HG02610 (cell line): ENCODE measurements at regions not wholly inside any gene's neighbourhood (a gene's known extent, or its start where the extent isn't known, plus 50 kb on each side); places are given as distances from the start of the nearest gene placed in this dataset.

Experiments used
- ATAC-seq: cut with Tn5 transposase; IDR thresholded peaks from one replicate; pipeline ENCODE4 v1.9.1; 2021; ENCODE audit warnings: mild to moderate bottlenecking, moderate library complexity; ENCODE audit not compliant: unreplicated experiment

GRCh38 chr2:15733867-15734673 is 142.4 kb downstream of the DDX1 start:
- ATAC-seq = no peak

DNA sequence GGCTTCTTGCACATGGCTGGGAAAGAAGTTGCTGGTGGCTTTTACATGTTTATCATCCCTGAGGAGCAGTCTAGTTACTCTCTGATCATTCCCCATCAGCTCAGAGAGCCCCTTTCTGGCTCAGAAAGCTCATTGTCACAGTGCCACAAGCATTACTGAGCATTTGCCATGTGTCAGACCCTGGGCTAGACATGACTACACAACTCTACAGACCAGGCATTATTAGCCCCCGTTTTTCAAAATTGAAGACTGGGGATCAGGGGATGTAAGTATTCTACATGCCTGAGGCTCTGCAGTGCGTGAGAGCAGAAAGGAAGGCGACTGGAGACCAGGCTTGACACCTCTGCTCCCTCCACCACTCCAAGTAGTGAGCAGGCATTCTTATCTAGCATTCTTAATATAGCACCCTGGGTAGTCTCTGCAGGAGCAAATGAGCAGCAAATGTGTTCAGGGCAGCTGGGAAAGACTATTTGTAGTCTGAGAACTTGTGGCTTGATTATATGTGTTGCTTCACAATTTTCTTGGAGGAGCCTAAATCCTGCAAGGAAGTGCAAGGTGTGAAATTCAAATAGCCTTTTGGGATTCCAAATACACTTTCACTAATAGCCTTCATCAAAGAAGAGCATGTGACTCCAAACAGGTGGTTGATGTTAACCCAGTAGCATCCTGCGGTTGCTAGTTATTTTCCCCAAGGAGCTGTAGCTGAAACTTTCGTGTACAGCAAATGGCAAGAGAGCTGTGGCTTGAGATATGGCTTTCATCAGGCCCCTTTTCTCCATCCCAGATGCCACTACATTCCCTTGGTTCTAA is 143.2 kb downstream of the DDX1 start:
- ATAC-seq = no peak

DNA sequence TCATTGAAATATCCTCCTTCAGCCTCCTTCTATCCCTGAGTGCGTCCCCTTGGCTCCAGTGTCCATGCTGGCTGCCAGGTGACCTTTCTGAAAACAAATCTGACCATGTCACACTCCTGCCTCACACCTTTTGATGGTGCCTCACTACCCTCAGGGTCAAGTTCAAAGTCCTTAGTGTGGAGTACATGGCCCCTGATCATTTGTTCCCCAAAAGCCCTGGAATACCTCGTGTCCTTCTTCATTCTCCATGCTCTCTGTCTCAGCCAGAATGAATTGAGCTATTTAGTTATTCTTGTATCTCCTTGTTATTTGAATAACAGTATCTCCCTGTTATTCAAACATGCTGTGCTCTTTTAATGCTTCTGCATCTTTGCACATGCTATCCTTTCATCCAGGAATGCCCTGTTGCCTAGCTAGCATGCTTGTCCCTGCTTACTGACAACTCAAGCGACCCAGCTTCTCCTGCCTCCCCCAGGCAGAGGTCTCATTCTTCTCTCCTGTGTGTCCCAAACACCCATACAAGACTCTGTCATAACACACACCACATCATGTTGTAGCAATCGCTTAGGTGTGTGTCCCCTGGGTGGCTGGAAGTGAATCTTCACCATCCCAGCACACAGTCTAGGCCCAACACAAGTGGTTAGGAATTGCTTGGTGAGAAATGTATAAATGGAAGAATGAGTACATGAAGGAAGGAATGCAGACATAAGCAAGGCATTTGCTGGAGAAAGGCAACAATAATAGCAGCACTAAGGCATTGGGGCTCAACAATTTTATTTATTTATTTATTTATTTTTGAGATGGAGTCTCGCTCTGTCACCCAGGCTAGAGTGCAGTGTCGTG is 144.0 kb downstream of the DDX1 start:
- no peak for ATAC-seq

DNA sequence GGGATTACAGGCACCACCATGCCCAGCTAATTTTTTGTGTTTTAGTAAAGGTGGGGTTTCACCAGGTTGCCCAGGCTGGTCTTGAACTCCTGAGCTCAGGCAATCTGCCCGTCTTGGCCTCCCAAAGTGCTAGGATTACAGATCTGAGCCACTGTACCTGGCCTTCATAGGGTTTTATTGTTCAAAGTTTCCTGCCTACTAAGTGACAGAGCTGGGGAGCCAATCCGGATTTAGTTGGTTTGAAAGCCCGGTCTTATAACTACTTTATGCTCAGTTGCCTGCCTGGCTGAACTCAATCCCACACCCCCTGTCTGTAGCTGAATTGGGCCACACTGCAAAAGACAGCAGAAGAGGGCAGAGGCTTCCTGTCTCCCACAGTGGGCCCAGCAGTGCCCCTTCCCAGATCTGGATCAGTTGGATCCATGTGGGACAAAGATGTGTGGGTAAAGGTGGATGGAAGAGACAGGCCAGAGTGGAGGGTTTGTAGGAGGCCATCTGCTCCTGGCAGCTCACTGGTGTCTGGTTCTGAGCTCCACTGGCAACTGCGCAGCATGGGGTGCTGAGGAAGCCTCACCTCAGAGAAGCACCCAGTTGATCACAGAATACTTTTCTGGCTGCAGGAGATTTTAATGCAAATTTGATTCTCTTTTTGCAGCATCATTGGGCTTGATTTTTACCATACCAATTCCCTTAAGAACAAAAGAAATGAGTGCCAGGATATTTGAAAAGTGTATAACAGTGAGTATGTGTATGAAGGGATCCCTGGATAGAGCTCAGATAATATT is 144.9 kb downstream of the DDX1 start:
- ATAC-seq = no peak

DNA sequence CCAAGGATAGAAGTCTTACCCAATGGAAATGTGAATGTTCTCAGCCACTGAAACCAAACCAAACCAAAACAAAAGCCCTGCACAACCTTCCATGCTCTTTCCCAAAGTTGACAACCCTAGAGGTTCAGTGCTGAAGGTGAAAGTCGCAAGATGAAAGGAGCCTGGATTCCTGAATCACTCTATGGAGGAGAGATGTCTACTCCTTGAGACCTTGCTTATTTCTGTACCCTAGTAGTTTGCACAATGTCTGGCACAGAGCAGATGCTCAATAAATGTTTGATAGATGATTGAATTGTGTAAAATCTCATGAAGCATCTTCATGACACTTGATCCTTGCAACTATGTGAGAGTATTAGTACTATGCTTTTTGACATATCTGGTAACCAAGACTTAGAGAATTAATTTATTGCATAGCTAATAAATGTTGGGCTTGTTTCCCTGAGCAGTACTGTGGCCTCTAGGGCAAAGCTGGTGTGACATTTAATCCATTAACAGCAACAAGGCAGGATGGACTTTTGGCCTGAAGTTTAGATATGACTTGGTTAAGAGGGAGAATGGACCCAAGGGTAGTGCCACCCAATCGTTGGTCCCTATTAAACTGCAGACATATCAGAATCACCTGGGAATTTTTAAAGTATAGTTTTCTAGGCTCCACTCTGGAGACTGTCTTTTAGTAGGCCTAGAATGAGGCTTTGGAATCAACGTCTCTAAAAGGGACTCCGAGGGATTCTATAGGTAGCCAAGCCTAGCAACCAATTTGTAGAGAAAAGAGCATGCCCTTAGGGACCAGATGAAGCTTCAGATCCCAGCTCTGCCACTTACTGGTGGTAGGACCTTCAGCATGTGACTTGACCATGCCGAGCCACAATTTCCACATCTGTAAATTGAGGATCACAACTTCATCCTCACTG is 145.9 kb downstream of the DDX1 start:
- ATAC-seq = no peak

GRCh38 chr2:15738225-15738546 is 146.5 kb downstream of the DDX1 start:
- ATAC-seq = no peak

DNA sequence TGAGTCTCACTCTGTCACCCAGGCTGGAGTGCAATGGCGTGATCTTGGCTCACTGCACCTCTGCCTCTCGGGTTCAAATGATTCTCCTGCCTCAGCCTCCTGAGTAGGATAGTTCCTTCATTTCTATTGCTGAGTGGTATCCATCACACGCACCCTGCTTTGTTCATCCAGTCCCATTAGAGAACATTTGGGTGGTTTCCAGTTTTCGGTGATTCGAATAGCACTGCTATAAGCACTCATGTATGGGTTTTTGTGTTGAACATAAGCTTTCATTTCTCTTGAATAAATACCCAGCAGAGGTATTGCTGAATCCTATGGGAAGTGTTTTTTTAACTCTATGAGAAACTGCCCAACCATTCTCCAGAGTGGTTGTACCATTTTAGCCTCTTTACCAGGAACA is 147.3 kb downstream of the DDX1 start:
- no peak for ATAC-seq

- ATAC-seq = no peak
Observed at GRCh38 chr2:15744820-15745219, 153.2 kb downstream of the DDX1 start.

DNA sequence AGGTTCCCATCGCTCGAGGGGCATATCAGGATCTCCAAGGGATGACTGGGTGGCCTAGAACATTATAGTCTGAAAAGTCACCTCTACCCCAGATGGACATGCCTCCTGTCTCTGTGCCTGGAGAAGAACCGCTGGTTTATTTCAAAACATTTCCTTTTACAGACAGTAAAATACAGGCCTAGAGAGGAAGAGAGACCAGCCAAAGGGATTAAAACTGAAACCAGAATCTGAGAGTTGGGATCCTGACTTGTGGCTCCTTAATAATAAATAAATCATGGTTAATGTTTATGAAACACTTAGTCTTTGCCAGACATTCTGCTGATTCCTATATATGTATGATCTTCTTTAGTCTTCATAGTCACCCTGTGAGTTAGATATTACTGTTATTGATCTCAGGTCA is 153.7 kb downstream of the DDX1 start:
- ATAC-seq = no peak

- ATAC-seq = no peak
Observed at GRCh38 chr2:15745907-15746702, 154.4 kb downstream of the DDX1 start.

DNA sequence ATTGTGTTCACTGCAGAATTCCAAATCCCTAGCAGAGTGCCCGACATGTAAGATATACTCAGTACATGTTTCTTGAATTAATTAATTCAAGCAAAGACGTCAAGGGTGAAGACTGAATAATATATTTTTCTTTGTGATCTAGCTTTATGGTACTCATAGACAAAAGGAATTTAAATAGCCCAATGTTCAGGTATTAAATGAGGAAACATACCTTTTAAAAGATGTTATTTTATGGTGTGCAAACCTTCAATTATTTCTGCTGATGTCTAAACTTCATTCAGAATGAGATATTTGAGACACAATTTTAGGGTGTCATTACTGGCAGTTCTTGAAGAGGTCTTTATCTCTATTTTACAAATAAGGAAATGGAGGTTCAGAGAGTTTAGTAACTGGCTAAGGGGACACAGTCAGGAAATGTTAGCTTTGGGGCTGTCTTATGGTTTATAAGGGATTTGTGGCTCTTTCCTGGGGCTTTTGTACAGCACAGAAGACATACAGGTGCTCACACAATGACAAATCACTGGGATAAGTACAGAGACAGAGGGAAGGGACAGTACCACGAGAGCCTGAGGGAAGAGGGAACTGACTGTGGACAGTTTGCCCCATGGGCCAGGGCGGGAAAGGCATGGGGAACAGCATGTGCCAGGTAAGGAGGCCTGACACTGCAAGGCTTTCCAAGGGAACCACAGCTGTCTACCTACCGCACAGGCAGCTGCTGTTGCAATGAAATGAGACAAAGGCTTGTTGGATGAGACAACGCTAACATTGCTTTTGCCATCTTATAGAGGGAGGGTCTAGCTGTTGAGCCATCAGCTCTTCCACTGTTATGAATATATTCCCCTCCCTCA is 155.3 kb downstream of the DDX1 start:
- no peak for ATAC-seq

- no peak for ATAC-seq
Observed at GRCh38 chr2:15747603-15748471, 156.2 kb downstream of the DDX1 start.

DNA sequence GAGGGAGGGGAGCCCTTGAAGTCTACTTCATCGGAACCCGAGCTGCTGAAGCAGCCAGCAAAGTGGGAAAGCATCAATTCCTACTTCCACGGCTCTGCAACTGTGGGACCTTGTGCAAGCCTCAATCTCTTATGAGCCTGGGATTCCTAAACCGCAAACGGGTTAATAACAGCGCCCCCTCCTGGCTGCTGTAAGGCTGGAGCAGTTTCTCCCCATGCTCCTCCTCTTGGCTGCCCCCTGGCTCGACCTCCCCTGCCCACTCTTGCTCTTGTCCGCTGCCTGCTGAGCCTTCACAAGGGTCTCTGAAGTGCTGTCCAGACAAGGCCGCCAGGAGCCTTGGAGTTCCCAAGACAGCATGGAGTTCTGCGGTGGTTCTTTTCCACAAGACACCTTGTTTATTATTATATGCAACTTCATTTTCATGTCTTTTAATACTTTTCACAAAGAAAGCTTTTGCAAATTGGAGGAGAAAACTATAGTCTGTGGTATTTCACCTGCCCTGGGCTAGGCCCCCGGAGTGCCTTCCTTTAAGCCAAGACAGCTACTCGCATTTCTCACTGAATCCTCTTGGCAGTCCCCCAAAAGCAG is 157.2 kb downstream of the DDX1 start:
- ATAC-seq = no peak

- ATAC-seq = no peak
Observed at GRCh38 chr2:15749460-15750432, 158.1 kb downstream of the DDX1 start.

- ATAC-seq = no peak
Observed at GRCh38 chr2:15750433-15750814, 158.8 kb downstream of the DDX1 start.
